MCF 10A (cell line): ENCODE measurements at regions not wholly inside any gene's neighbourhood (a gene's known extent, or its start where the extent isn't known, plus 50 kb on each side); places are given as distances from the start of the nearest gene placed in this dataset.
A peak's percentile ranks its signal among the peaks of the same experiment; 100 is the strongest.

ENCODE experiments used
- BruUV-seq: library from RNA; stranded (reverse); fragments of 400-500 nt; replicated peaks from 2 replicates; lab custom pipeline; 2021; lab: Mats Ljungman, UMichigan
- CTCF ChIA-PET: fragments of 300-600 bp; sonication (Branson Sonifier 250); formaldehyde crosslinking; extraction: SDS; loops from one replicate; lab custom pipeline; 2021; ENCODE audit warnings: antibody characterized with exemption, inconsistent platforms; lab: Yijun Ruan, JAX
- POLR2A ChIA-PET: fragments of 300-600, 350-650 bp; sonication (Branson Sonifier 250); formaldehyde crosslinking; extraction: SDS; loops from one replicate; lab custom pipeline; 2020; ENCODE audit warnings: antibody characterized with exemption, inconsistent platforms; lab: Yijun Ruan, JAX
- DNase-seq: peaks from one replicate; pipeline ENCODE4 v3.0.0-alpha.2; 2018; ENCODE audit not compliant: unreplicated experiment
- H3K27ac Mint-ChIP-seq: one replicate; pipeline ENCODE4 v1.8.0; 2022; ENCODE audit warnings: mild to moderate bottlenecking, low read depth, mixed read lengths; ENCODE audit not compliant: unreplicated experiment
- H3K27me3 Mint-ChIP-seq: one replicate; pipeline ENCODE4 v1.8.0; 2022; ENCODE audit warnings: mixed read lengths; ENCODE audit not compliant: insufficient read depth, unreplicated experiment
- H3K36me3 Mint-ChIP-seq: one replicate; pipeline ENCODE4 v1.8.0; 2022; ENCODE audit warnings: mild to moderate bottlenecking, moderate library complexity, mixed read lengths; ENCODE audit not compliant: insufficient read depth, unreplicated experiment
- H3K4me1 Mint-ChIP-seq: one replicate; pipeline ENCODE4 v1.8.0; 2022; ENCODE audit warnings: mixed read lengths; ENCODE audit not compliant: insufficient read depth, unreplicated experiment
- H3K4me3 Mint-ChIP-seq: one replicate; pipeline ENCODE4 v1.8.0; 2022; ENCODE audit warnings: mild to moderate bottlenecking, moderate library complexity, mixed read lengths; ENCODE audit not compliant: unreplicated experiment
- H3K9me3 Mint-ChIP-seq: one replicate; pipeline ENCODE4 v1.8.0; 2022; ENCODE audit warnings: mixed read lengths; ENCODE audit not compliant: unreplicated experiment
- CTCF ChIP-seq: fragments of 200-600 bp; IDR thresholded peaks from one replicate; pipeline ENCODE4 v1.8.0; 2022; ENCODE audit warnings: antibody characterized with exemption, mild to moderate bottlenecking; ENCODE audit not compliant: unreplicated experiment
- intact Hi-C: fragments of 100-400 bp; cut with micrococcal nuclease; formaldehyde crosslinking; loops from 2 replicates; pipeline ENCODE4 v1.14.1; 2022

DNA sequence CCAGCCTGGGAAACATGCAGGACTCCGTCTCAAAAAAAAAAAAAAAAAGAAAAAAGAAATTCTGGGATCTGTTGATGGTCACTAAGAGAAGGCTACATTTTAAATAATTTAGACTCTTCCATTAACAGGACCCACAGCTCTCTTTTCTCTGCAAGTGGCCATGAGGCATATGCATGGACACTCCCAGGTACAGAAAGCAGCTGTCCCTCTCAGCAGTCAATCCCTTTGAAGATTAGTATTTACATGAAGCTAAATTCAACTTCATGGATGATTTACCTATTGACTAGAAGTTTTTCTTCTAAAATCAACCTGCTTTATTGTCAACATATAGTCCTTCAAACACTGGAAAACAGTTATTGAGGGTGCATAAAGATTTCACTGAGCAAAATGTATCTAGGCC is 139.9 kb downstream of the CPEB2 start:
- no peak overlapping the region for H3K4me3 Mint-ChIP-seq
- BruUV-seq, result no TSS peak
- no peaks in the 10 kb centered on the region for H3K27me3 Mint-ChIP-seq
- no peak overlapping the region for H3K27ac Mint-ChIP-seq
- H3K9me3 Mint-ChIP-seq, result peaks cover 11% of the 10 kb centered on the region
- CTCF ChIA-PET, result interaction anchor here (0.7 to 0.8 kb wide), 2 partner anchors 11 to 1498 kb away, joined by 4 to 5 read pairs; no protein-coding TSS in a partner anchor
- peaks cover 7% of the 10 kb centered on the region for H3K36me3 Mint-ChIP-seq
- H3K4me1 Mint-ChIP-seq, result no peaks in the 10 kb centered on the region
- POLR2A ChIA-PET, result interaction anchor here (0.7 kb wide), 1 partner anchor 139 kb away, joined by 3 read pairs; the partner anchor contains the start of gene CPEB2
- TF ChIP-seq CTCF, result no peak
- no peak for DNase-seq
- intact Hi-C loops, result no loop called here

GRCh38 chr4:15143551-15143950 is 141.3 kb downstream of the CPEB2 start:
- Mint-ChIP-seq H3K9me3 (no peaks in the 10 kb centered on the region), H3K27me3 (no peaks in the 10 kb centered on the region), H3K4me1 (no peaks in the 10 kb centered on the region), H3K4me3 (no peak overlapping the region), H3K27ac (no peak overlapping the region), H3K36me3 (peaks cover 7% of the 10 kb centered on the region)
- no peak for DNase-seq
- CTCF ChIA-PET, result interaction anchor here (0.8 kb wide), 2 partner anchors 20 to 52 kb away, joined by 3 to 4 read pairs; no protein-coding TSS in a partner anchor
- BruUV-seq, result no TSS peak
- intact Hi-C loops, result no loop called here
- no peak for TF ChIP-seq CTCF
- POLR2A ChIA-PET, result no interaction called here

DNA sequence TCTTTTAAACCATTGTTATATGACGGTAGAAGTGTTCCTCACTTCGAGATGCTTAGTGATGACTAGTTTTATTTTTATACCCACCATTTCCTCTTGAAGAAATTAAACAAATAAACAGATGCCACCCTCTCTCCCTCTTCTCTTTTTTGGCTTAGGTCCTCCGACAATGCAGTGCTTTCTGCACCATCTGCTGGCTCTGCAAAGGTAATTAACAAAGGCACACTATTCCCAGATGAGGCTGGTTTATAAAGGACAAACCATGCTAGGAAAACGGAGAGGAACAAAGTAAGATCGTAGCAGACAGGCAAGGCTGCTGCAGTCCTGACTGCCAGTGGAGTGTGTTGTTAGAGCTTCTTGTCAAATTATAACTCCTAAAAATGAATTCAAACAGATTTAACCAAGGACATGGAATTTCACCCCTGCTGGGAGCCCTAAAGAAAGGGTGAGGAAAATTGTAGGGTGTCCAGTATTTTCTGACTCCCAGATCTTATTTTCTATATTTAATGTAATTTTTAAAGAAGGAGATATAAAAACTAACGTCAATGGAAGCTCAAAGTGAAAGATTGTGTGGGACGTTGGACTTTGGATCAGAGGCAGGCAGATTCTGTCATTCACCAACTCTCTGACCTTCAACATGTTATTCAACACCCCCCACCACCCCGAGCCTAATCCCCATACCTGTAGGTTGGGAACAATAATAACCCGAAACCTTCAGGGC is 142.1 kb downstream of the CPEB2 start:
- DNase-seq, result peak; percentile 18
- H3K27ac Mint-ChIP-seq, result no peak overlapping the region
- CTCF ChIA-PET, result interaction anchor here (0.5 to 0.8 kb wide), 6 partner anchors 53 to 787 kb away, joined by 3 to 4 read pairs (median 3); no protein-coding TSS in a partner anchor
- no peaks in the 10 kb centered on the region for H3K27me3 Mint-ChIP-seq
- POLR2A ChIA-PET, result no interaction called here
- no TSS peak for BruUV-seq
- no peak for TF ChIP-seq CTCF
- no peaks in the 10 kb centered on the region for H3K4me1 Mint-ChIP-seq
- H3K9me3 Mint-ChIP-seq, result no peaks in the 10 kb centered on the region
- intact Hi-C loops, result no loop called here
- H3K4me3 Mint-ChIP-seq, result no peak overlapping the region
- H3K36me3 Mint-ChIP-seq, result peaks cover 7% of the 10 kb centered on the region

GRCh38 chr4:15144967-15145295 is 142.7 kb downstream of the CPEB2 start:
- ChIA-PET CTCF (interaction anchor here (0.6 to 0.7 kb wide), 4 partner anchors 99 to 787 kb away, joined by 3 to 4 read pairs (median 3); no protein-coding TSS in a partner anchor), POLR2A (no interaction called here)
- no TSS peak for BruUV-seq
- Mint-ChIP-seq H3K27me3 (no peaks in the 10 kb centered on the region), H3K4me3 (no peak overlapping the region), H3K9me3 (no peaks in the 10 kb centered on the region), H3K27ac (no peak overlapping the region), H3K36me3 (peaks cover 7% of the 10 kb centered on the region), H3K4me1 (no peaks in the 10 kb centered on the region)
- intact Hi-C loops, result no loop called here
- no peak for TF ChIP-seq CTCF
- DNase-seq, result no peak
